Endothelial cell of umbilical vein (primary cell): ENCODE measurements at regions not wholly inside any gene's neighbourhood (a gene's known extent, or its start where the extent isn't known, plus 50 kb on each side); places are given as distances from the start of the nearest gene placed in this dataset.

ENCODE experiments used
- BruUV-seq: library from RNA; stranded (reverse); fragments of 400-500 nt; replicated peaks from 2 replicates; lab custom pipeline; 2021; lab: Mats Ljungman, UMichigan
- CTCF ChIA-PET: fragments of 300-600, 350-600 bp; sonication (Branson Sonifier 250); formaldehyde crosslinking; loops from one replicate; lab custom pipeline; 2021; ENCODE audit warnings: antibody characterized with exemption, inconsistent platforms; lab: Charles Lee
- POLR2A ChIA-PET: fragments of 300-600, 350-600 bp; sonication (Branson Sonifier 250); formaldehyde crosslinking; loops from one replicate; lab custom pipeline; 2021; ENCODE audit warnings: antibody characterized with exemption, inconsistent platforms; lab: Charles Lee
- DNase-seq: peaks from one replicate; pipeline ENCODE4 v3.0.0-alpha.2; 2011; ENCODE audit warnings: low read depth, low spot score
- FAIRE-seq: peaks from 2 replicates; lab custom pipeline; 2011; peaks lifted over from hg19 to GRCh38; lab: Jason Lieb, UNC
- H2AFZ ChIP-seq: 2 replicates; pipeline ENCODE4 v1.6.0; 2012; ENCODE audit warnings: low read depth, low read length, control low read depth, inconsistent platforms
- H3K27ac ChIP-seq: 2 replicates; pipeline ENCODE4 v1.5.1; 2011; ENCODE audit warnings: low read depth, mild to moderate bottlenecking, control low read depth, low read length, moderate library complexity; ENCODE audit not compliant: insufficient read depth
- H3K27me3 ChIP-seq, 2 experiments: 2 replicates each; pipeline versions ENCODE4 v1.6.0 to v1.6.1; 2011; ENCODE audit warnings: low read length in 2 of 2, mixed read lengths in 1 of 2; ENCODE audit not compliant: control insufficient read depth in 2 of 2, insufficient read depth in 2 of 2
- H3K36me3 ChIP-seq, 2 experiments: 2 replicates in 1 of 2; 3 replicates in 1 of 2; pipeline ENCODE4 v1.5.1; 2011; ENCODE audit warnings: low read length in 2 of 2, mild to moderate bottlenecking in 1 of 2, moderate library complexity in 1 of 2; ENCODE audit not compliant: control insufficient read depth in 2 of 2, insufficient read depth in 2 of 2; ENCODE audit errors: extremely low read depth in 1 of 2
- H3K4me1 ChIP-seq: 3 replicates; pipeline ENCODE4 v1.5.1; 2011; ENCODE audit warnings: mild to moderate bottlenecking, low read length; ENCODE audit not compliant: control insufficient read depth, insufficient read depth; ENCODE audit errors: extremely low read depth
- H3K4me2 ChIP-seq: 2 replicates; pipeline ENCODE4 v1.6.1; 2011; ENCODE audit warnings: low read length, control low read depth, mixed read lengths; ENCODE audit not compliant: insufficient read depth
- H3K4me3 ChIP-seq, 3 experiments: fragments of 200-600 bp in 1 of 3; sonication (generic), shearing (Covaris generic) in 1 of 3; replicated peaks in 1 of 3; 2 replicates each; pipeline ENCODE4 v1.5.1; 2011 to 2016; ENCODE audit warnings: control low read depth in 3 of 3, low read length in 3 of 3, mild to moderate bottlenecking in 2 of 3, inconsistent platforms in 1 of 3, low read depth in 1 of 3, moderate library complexity in 1 of 3; ENCODE audit not compliant: insufficient read depth in 1 of 3
- H3K79me2 ChIP-seq: 2 replicates; pipeline ENCODE4 v1.6.0; 2012; ENCODE audit warnings: low read length, inconsistent platforms; ENCODE audit not compliant: control insufficient read depth, insufficient read depth
- H3K9ac ChIP-seq: replicated peaks from 2 replicates; pipeline ENCODE3; 2011; ENCODE audit warnings: low read length, control low read depth; ENCODE audit not compliant: insufficient read depth; ENCODE audit errors: extremely low read depth
- H3K9me1 ChIP-seq: replicated peaks from 3 replicates; pipeline ENCODE4 v1.6.0; 2011; ENCODE audit warnings: mild to moderate bottlenecking, low read length; ENCODE audit not compliant: control insufficient read depth, insufficient read depth; ENCODE audit errors: extremely low read depth
- H3K9me3 ChIP-seq: replicated peaks from 2 replicates; pipeline ENCODE4 v1.5.1; 2012; ENCODE audit warnings: low read length, inconsistent platforms; ENCODE audit not compliant: control insufficient read depth, insufficient read depth
- H4K20me1 ChIP-seq: replicated peaks from 2 replicates; pipeline ENCODE3; 2011; ENCODE audit warnings: mild to moderate bottlenecking, low read length; ENCODE audit not compliant: control insufficient read depth, insufficient read depth; ENCODE audit errors: extremely low read depth
- CTCF ChIP-seq, 2 donors: IDR thresholded peaks; 1 replicate in 1 of 2; 2 replicates in 1 of 2; pipeline ENCODE4 v1.5.1; 2011; ENCODE audit warnings: low read length in 2 of 2, mild to moderate bottlenecking in 2 of 2, moderate library complexity in 2 of 2, control low read depth in 1 of 2, inconsistent platforms in 1 of 2, low read depth in 1 of 2; ENCODE audit not compliant: insufficient read depth in 1 of 2; ENCODE audit errors: extremely low read depth in 1 of 2
- EZH2 ChIP-seq: IDR thresholded peaks from 2 replicates; pipeline ENCODE4 v1.6.1; 2012; ENCODE audit warnings: borderline replicate concordance, low read depth, mild to moderate bottlenecking, moderate library complexity, low read length, inconsistent platforms; ENCODE audit not compliant: severe bottlenecking
- GATA2 ChIP-seq: IDR thresholded peaks from 2 replicates; pipeline ENCODE4 v1.7.0; 2011; ENCODE audit warnings: low read depth, mild to moderate bottlenecking, moderate library complexity, mixed read lengths, low read length; ENCODE audit not compliant: insufficient read length, insufficient read depth
- JUN ChIP-seq: IDR thresholded peaks from 2 replicates; pipeline ENCODE4 v1.6.1; 2011; ENCODE audit warnings: borderline replicate concordance, low read depth; ENCODE audit not compliant: insufficient read length, insufficient read depth
- MAX ChIP-seq: IDR thresholded peaks from 2 replicates; pipeline ENCODE4 v1.6.1; 2011; ENCODE audit not compliant: insufficient read depth, insufficient read length
- MYC ChIP-seq: IDR thresholded peaks from one replicate; pipeline ENCODE4 v1.6.1; 2011; ENCODE audit warnings: mild to moderate bottlenecking, low read depth, low read length
- POLR2A ChIP-seq: IDR thresholded peaks from 2 replicates; pipeline ENCODE4 v1.6.1; 2012; ENCODE audit warnings: low read depth, mild to moderate bottlenecking, control low read depth, low read length
- POLR2AphosphoS5 ChIP-seq: IDR thresholded peaks from 2 replicates; pipeline ENCODE4 v1.6.1; 2012; ENCODE audit warnings: low read depth, mild to moderate bottlenecking, control low read depth, low read length, moderate library complexity; ENCODE audit not compliant: insufficient read depth
- dilution Hi-C: fragments of 300-500 bp; cut with MboI; formaldehyde crosslinking; loops from one replicate; pipeline ENCODE4 v1.15.0; 2019; ENCODE audit warnings: low sequenced_read_pairs; ENCODE audit not compliant: extremely low pct_ligation_motif_present
- intact Hi-C: fragments of 100-400 bp; cut with micrococcal nuclease; formaldehyde crosslinking; loops from one replicate; pipeline ENCODE4 v1.10.0; 2022

GRCh38 chr3:193874512-193874911 is 261.4 kb upstream of the HES1 start:
- Histone ChIP-seq H3K9me3 (no peaks in the 10 kb centered on the region), H3K27ac (no peak overlapping the region), H3K27me3 (no peaks in the 10 kb centered on the region), H4K20me1 (no peaks in the 10 kb centered on the region), H3K4me1 (peaks cover 28% of the 10 kb centered on the region), H3K9me1 (no peaks in the 10 kb centered on the region), H3K9ac (no peak overlapping the region), H3K4me3 (no peak overlapping the region), H3K4me2 (no peak overlapping the region), H3K36me3 (no peaks in the 10 kb centered on the region), H2AFZ (no peak overlapping the region), H3K79me2 (no peaks in the 10 kb centered on the region)
- POLR2A ChIA-PET, result no interaction called here
- FAIRE-seq (no peak), DNase-seq (no peak)
- TF ChIP-seq GATA2 (no peak), POLR2A (no peak), JUN (no peak), CTCF (IDR thresholded peaks at IDR 0.05; ENCODE audit: extremely low read depth in 1 of 2, insufficient read depth in 1 of 2, low read depth in 1 of 2, low read length in 2 of 2) (no peak), MYC (no peak), POLR2AphosphoS5 (no peak), EZH2 (no peak), MAX (no peak)
- dilution Hi-C loops, result no loop called here
- intact Hi-C loops, result no loop called here
- no TSS peak for BruUV-seq
- CTCF ChIA-PET, result no interaction called here
